Upper lobe of left lung (tissue), 4 donors: ENCODE measurements at regions not wholly inside any gene's neighbourhood (a gene's known extent, or its start where the extent isn't known, plus 50 kb on each side); places are given as distances from the start of the nearest gene placed in this dataset.

ENCODE experiments used
- EP300 ChIP-seq, 4 donors: sonication (generic); formaldehyde crosslinking; IDR thresholded peaks; one replicate each; pipeline ENCODE4 v1.5.1; 2017; ENCODE audit warnings: antibody characterized with exemption in 4 of 4, control low read depth in 2 of 4
- TF ChIP-seq, protein P1 (sequence below), 6 experiments: fragments of 450-650 bp in 4 of 6; fragments of 200-600 bp in 2 of 6; sonication (generic) in 2 of 6; IDR thresholded peaks; one replicate each; pipeline ENCODE4 v1.5.1; 2016 to 2019; ENCODE audit warnings: antibody characterized with exemption in 6 of 6

DNA sequence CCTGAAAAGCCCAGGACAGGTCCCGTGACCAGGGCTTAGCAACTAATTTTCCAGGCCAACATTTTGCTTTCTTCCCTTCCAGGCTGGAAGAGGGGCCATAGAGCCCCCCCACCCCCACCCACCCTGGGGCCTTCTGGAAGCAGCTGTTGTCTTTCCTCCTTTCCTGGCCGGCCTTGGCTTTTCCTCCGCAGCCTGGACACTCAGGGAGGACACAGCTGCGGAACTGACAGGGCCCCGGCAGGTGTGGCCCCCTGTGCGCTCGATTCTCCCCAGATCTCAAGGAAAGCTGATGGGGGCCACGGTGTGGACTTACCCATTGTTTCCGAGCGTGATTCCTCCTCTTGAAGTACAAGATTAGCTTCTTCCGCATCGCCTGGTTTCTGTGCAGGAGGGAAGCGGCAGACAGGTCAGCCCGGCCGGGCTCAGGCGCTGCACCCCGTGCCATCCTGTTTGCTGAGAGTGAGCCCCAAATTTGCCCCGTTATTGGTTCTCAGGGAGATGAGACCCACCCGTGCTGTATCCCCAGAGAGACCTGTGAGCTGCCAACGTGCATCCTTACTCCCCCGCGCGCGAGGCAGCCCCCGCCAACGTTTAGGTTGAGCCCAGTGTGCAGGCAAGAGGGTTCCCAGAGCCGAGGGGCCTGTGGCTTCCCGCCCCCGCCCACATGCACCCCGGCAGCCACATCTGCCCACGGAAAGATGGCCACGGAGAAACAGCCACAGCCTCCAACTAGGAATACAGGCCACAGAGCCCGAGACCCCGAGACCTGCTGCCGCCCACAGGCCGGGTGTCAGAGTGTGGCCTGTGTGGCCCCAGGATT, 129.6 kb downstream of the NCOR2 start:
- TF ChIP-seq, protein P1, sequence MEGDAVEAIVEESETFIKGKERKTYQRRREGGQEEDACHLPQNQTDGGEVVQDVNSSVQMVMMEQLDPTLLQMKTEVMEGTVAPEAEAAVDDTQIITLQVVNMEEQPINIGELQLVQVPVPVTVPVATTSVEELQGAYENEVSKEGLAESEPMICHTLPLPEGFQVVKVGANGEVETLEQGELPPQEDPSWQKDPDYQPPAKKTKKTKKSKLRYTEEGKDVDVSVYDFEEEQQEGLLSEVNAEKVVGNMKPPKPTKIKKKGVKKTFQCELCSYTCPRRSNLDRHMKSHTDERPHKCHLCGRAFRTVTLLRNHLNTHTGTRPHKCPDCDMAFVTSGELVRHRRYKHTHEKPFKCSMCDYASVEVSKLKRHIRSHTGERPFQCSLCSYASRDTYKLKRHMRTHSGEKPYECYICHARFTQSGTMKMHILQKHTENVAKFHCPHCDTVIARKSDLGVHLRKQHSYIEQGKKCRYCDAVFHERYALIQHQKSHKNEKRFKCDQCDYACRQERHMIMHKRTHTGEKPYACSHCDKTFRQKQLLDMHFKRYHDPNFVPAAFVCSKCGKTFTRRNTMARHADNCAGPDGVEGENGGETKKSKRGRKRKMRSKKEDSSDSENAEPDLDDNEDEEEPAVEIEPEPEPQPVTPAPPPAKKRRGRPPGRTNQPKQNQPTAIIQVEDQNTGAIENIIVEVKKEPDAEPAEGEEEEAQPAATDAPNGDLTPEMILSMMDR (IDR thresholded peaks at IDR 0.05) = no peak
- TF ChIP-seq EP300 (IDR thresholded peaks at IDR 0.05) = no peak
